ENCODE measurements at regions not wholly inside any gene's neighbourhood (a gene's known extent, or its start where the extent isn't known, plus 50 kb on each side); places are given as distances from the start of the nearest gene placed in this dataset.
A peak's percentile ranks its signal among the peaks of the same experiment; 100 is the strongest.

GRCh38 chr17:53061446-53061845 is 761.3 kb upstream of the KIF2B start:
- H3K27ac ChIP-seq, result no peak overlapping the region
- no peaks in the 10 kb centered on the region for H3K36me3 ChIP-seq
- 12 to 27% (median 16%) methylated on average over 4 of the region's 4 CpGs for WGBS, 5 donors
- no peak for TF ChIP-seq CTCF (IDR thresholded peaks at IDR 0.05)
- no peak for TF ChIP-seq POLR2A (IDR thresholded peaks at IDR 0.05)
- no peak for TF ChIP-seq EP300 (IDR thresholded peaks at IDR 0.05)
- no peak for TF ChIP-seq POLR2AphosphoS5 (IDR thresholded peaks at IDR 0.05)
- peaks cover 0 to 4% (median 0%) of the 10 kb centered on the region in 4 donors for H3K9me3 ChIP-seq
- H3K4me3 ChIP-seq, result no peak overlapping the region
- peak in 1 of 2 donors; percentile 26 for DNase-seq
- H3K4me1 ChIP-seq, result no peaks in the 10 kb centered on the region
- H3K27me3 ChIP-seq, result no peaks in the 10 kb centered on the region
- intact Hi-C loops (cut with DNase I; ENCODE audit: low total_unique reads), result no loop called here

GRCh38 chr17:53058031-53058430 is 764.7 kb upstream of the KIF2B start:
- H3K4me3 ChIP-seq, result no peak overlapping the region
- no peak for DNase-seq
- H3K9me3 ChIP-seq, result peaks cover 0 to 10% (median 2%) of the 10 kb centered on the region in 4 donors
- no peaks in the 10 kb centered on the region for H3K36me3 ChIP-seq
- no peaks in the 10 kb centered on the region for H3K4me1 ChIP-seq
- intact Hi-C loops (cut with DNase I; ENCODE audit: low total_unique reads), result no loop called here
- TF ChIP-seq CTCF (IDR thresholded peaks at IDR 0.05), result no peak
- no peak for TF ChIP-seq EP300 (IDR thresholded peaks at IDR 0.05)
- TF ChIP-seq POLR2A (IDR thresholded peaks at IDR 0.05), result no peak
- no peaks in the 10 kb centered on the region for H3K27me3 ChIP-seq
- WGBS, 5 donors, result 64 to 76% (median 69%) methylated on average over 4 of the region's 4 CpGs
- H3K27ac ChIP-seq, result no peak overlapping the region

- no peak overlapping the region for H3K27ac ChIP-seq
- 47 to 75% (median 65%) methylated on average over 2 of the region's 2 CpGs for WGBS, 5 donors
- no peaks in the 10 kb centered on the region for H3K4me1 ChIP-seq
- no peak for DNase-seq
- no peaks in the 10 kb centered on the region for H3K36me3 ChIP-seq
- no peak overlapping the region for H3K4me3 ChIP-seq
- peaks cover 0 to 8% (median 3%) of the 10 kb centered on the region in 4 donors for H3K9me3 ChIP-seq
- H3K27me3 ChIP-seq, result no peaks in the 10 kb centered on the region
- intact Hi-C loops (cut with DNase I; ENCODE audit: low total_unique reads), result no loop called here
- TF ChIP-seq EP300 (IDR thresholded peaks at IDR 0.05), result no peak
- TF ChIP-seq POLR2A (IDR thresholded peaks at IDR 0.05), result no peak
- no peak for TF ChIP-seq CTCF (IDR thresholded peaks at IDR 0.05)
- no peak for TF ChIP-seq POLR2AphosphoS5 (IDR thresholded peaks at IDR 0.05)
Measured at GRCh38 chr17:53046781-53047180, 775.9 kb upstream of the KIF2B start.

- intact Hi-C loops (cut with DNase I; ENCODE audit: low total_unique reads), result no loop called here
- no peaks in the 10 kb centered on the region for H3K4me1 ChIP-seq
- H3K4me3 ChIP-seq, result no peak overlapping the region
- DNase-seq, result no peak
- peaks cover 0 to 8% (median 3%) of the 10 kb centered on the region in 4 donors for H3K9me3 ChIP-seq
- no peak for TF ChIP-seq EP300 (IDR thresholded peaks at IDR 0.05)
- TF ChIP-seq POLR2AphosphoS5 (IDR thresholded peaks at IDR 0.05), result no peak
- TF ChIP-seq POLR2A (IDR thresholded peaks at IDR 0.05), result no peak
- TF ChIP-seq CTCF (IDR thresholded peaks at IDR 0.05), result no peak
- no peaks in the 10 kb centered on the region for H3K27me3 ChIP-seq
- no peaks in the 10 kb centered on the region for H3K36me3 ChIP-seq
- no peak overlapping the region for H3K27ac ChIP-seq
Measured at GRCh38 chr17:53039981-53040380, 782.7 kb upstream of the KIF2B start.

Data from stomach (tissue), 8 donors.